ENCODE measurements at regions not wholly inside any gene's neighbourhood (a gene's known extent, or its start where the extent isn't known, plus 50 kb on each side); places are given as distances from the start of the nearest gene placed in this dataset.

DNA sequence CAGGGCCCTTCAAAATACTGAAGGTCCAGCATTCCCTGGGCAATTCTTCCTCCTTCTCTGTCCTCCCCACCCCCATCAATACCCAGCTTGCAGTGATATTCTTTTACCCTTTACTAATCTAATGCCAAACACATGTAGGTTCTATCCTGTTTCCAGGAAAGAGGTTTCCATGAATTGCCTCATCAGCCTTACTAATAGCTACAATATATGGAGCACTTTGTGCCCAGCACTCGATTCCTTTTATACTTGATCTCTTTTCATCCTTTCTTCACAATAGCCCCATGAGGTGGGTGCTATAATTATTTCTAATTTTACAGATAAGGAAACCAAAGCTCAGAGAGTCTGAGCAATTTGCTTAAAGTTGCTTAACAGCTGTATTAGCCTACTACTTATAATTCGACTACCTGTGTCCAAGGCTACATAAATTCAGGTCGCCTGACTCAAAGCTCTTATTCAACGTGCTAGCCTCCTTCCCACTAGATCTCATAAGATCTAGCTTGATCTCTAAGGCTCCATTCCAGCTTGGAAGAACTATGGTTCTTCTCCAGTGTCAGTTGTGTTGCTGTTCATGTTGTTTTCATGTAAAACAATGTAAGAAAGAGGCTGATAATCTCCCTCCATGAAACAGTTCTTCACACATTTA lies 229.6 kb upstream of the PGRMC2 start:
- TF ChIP-seq CTCF (conservative IDR thresholded peaks at IDR 0.05; ENCODE audit: low read length): no peak
- no peak overlapping the region for H3K4me3 ChIP-seq (ENCODE audit: low read length)
- peak; percentile 88 for DNase-seq (ENCODE audit: low read depth)

DNA sequence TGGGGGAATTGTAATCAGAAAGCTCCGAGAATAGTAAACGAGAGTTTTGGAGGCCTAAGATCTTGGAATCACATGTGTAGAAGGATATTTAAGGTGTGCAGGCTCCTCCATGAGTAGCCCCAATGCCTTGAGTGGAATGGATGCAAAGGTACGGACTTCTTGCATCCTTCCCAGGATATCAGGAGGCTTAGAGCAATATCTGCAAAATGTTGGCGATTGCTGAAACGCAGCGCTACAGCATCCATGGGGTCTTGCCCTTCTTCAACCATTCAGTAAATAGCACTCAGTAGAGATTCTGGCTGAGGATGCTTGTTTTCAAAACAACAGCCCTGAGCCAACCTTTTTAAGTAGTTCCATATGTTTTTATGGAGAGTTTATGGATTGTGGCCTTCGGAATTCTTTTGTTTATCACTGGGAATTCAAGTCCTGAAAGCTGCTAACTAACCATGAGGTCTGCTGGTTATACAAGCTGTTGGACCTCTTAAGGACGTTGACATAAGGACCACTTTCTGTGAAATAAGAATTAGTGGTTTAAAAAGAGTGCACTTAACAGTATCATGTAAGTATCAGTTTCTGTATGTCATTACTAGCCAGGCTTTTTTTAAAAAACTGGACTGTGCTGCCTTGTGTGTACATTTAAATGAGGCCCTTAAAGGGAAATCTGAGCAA lies 228.8 kb upstream of the PGRMC2 start:
- no peak for TF ChIP-seq CTCF (conservative IDR thresholded peaks at IDR 0.05; ENCODE audit: low read length)
- peak; percentile 96 for DNase-seq (ENCODE audit: low read depth)
- H3K4me3 ChIP-seq (ENCODE audit: low read length): no peak overlapping the region

GRCh38 chr4:128513664-128514484 lies 226.3 kb upstream of the PGRMC2 start:
- no peak for TF ChIP-seq CTCF (conservative IDR thresholded peaks at IDR 0.05; ENCODE audit: low read length)
- peak; percentile 56 for DNase-seq (ENCODE audit: low read depth)
- no peak overlapping the region for H3K4me3 ChIP-seq (ENCODE audit: low read length)

DNA sequence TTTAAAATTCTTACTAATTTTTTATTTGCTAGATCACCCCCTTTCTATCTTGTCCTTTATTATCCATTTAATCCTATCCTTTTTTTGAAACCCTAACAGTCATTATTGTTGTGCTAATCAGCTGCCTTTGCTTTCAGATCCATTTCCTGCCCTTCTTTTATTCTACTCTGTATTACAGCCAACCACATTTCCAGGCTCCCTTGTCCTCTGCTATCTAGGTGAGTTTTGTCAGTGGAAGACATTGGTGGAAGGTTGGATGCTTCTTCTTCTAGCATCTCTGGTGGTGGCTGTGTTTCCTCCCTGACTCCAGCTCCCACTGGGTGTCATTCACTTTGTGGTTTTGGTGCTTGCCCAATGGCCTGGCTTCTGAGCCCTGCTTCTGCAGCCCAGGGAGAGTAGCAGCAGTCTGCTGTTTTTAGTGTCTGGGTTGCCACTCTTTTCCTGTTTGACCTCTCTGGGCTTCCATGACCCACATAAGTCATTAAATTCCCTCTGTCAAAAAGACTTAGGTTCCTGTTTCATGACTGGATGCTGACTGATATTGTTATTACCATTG lies 225.2 kb upstream of the PGRMC2 start:
- peak; percentile 50 for DNase-seq (ENCODE audit: low read depth)
- H3K4me3 ChIP-seq (ENCODE audit: low read length): no peak overlapping the region
- no peak for TF ChIP-seq CTCF (conservative IDR thresholded peaks at IDR 0.05; ENCODE audit: low read length)

DNA sequence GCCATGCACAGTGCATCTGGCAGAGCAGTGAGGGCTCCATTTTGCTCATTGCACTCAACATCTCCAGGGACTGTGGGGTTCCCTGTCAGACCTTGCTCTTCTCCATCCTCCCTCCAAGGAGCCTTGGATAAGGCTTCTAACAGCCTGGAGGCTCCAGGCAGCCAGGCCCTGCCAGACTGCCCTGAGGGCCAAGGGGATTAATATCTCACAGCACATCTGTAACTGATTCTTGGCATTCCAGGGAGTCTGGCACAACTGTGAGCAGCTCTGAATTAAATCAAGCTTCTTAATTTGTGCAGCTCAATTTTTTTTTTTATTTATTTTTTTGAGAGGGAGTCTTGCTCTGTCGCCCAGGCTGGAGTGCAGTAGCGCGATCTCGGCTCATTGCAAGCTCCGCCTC lies 224.5 kb upstream of the PGRMC2 start:
- TF ChIP-seq CTCF (conservative IDR thresholded peaks at IDR 0.05; ENCODE audit: low read length): no peak
- no peak overlapping the region for H3K4me3 ChIP-seq (ENCODE audit: low read length)
- peak; percentile 85 for DNase-seq (ENCODE audit: low read depth)

- no peak overlapping the region for H3K4me3 ChIP-seq (ENCODE audit: low read length)
- no peak for TF ChIP-seq CTCF (conservative IDR thresholded peaks at IDR 0.05; ENCODE audit: low read length)
- no peak for DNase-seq (ENCODE audit: low read depth)
Measured at GRCh38 chr4:128510850-128511249, 223.2 kb upstream of the PGRMC2 start.
